PC-9 (cell line): ENCODE measurements at regions not wholly inside any gene's neighbourhood (a gene's known extent, or its start where the extent isn't known, plus 50 kb on each side); places are given as distances from the start of the nearest gene placed in this dataset.

Experiments
- BruUV-seq: library from RNA; stranded (reverse); fragments of 400-500 nt; replicated peaks from 2 replicates; lab custom pipeline; 2021; lab: Mats Ljungman, UMichigan
- CTCF ChIA-PET: fragments of 300-600 bp; sonication (Branson Sonifier 250); formaldehyde crosslinking; loops from one replicate; lab custom pipeline; 2022; ENCODE audit warnings: antibody characterized with exemption; lab: Charles Lee
- POLR2A ChIA-PET: fragments of 300-600 bp; sonication (Branson Sonifier 250); formaldehyde crosslinking; loops from one replicate; lab custom pipeline; 2022; ENCODE audit warnings: antibody characterized with exemption; ENCODE audit not compliant: unreplicated experiment; lab: Charles Lee
- DNase-seq, 2 experiments: peaks; one replicate each; pipeline versions ENCODE4 v3.0.0 to v3.0.0-alpha.2; 2015 to 2022; ENCODE audit warnings: mixed read lengths in 1 of 2
- H2AFZ ChIP-seq: fragments of 200-600 bp; sonication (generic); 2 replicates; pipeline ENCODE4 v1.8.1; 2017; ENCODE audit warnings: antibody characterized with exemption
- H3F3A ChIP-seq: fragments of 200-600 bp; sonication (generic); 2 replicates; pipeline ENCODE4 v1.8.1; 2017; ENCODE audit warnings: antibody characterized with exemption, mild to moderate bottlenecking, low read depth; ENCODE audit not compliant: insufficient read depth
- H3K27ac ChIP-seq: fragments of 200-600 bp; sonication (generic); 2 replicates; pipeline ENCODE4 v1.6.1; 2016; ENCODE audit warnings: mixed run types
- H3K27me3 ChIP-seq: fragments of 200-600 bp; sonication (generic); 2 replicates; pipeline ENCODE4 v1.6.1; 2016; ENCODE audit warnings: low read depth, mixed run types; ENCODE audit not compliant: insufficient read depth
- H3K36me3 ChIP-seq: fragments of 200-600 bp; sonication (generic); 2 replicates; pipeline ENCODE4 v1.6.1; 2016; ENCODE audit warnings: low read depth, mixed run types
- H3K4me1 ChIP-seq: fragments of 200-600 bp; sonication (generic); replicated peaks from 2 replicates; pipeline ENCODE4 v1.6.1; 2016; ENCODE audit warnings: mixed run types; ENCODE audit not compliant: insufficient read depth
- H3K4me2 ChIP-seq: fragments of 200-600 bp; sonication (generic); 2 replicates; pipeline ENCODE4 v1.6.1; 2017; ENCODE audit warnings: mixed run types
- H3K4me3 ChIP-seq: fragments of 200-600 bp; sonication (generic); 2 replicates; pipeline ENCODE4 v1.6.1; 2016; ENCODE audit warnings: mixed run types
- H3K79me2 ChIP-seq: fragments of 200-600 bp; sonication (generic); 2 replicates; pipeline ENCODE4 v1.6.1; 2017; ENCODE audit warnings: low read depth, mixed run types
- H3K9me2 ChIP-seq: fragments of 200-600 bp; sonication (generic); 2 replicates; pipeline ENCODE4 v1.8.1; 2017; ENCODE audit warnings: mild to moderate bottlenecking; ENCODE audit not compliant: insufficient read depth
- H3K9me3 ChIP-seq: fragments of 200-600 bp; sonication (generic); 2 replicates; pipeline ENCODE4 v1.8.1; 2016; ENCODE audit warnings: low read depth; ENCODE audit not compliant: insufficient read depth
- H4K20me1 ChIP-seq: fragments of 200-600 bp; sonication (generic); 2 replicates; pipeline ENCODE4 v1.8.1; 2017; ENCODE audit not compliant: insufficient read depth
- EZH2 ChIP-seq: fragments of 200-600 bp; sonication (generic); IDR thresholded peaks from 2 replicates; pipeline ENCODE4 v1.8.0; 2017; ENCODE audit warnings: antibody characterized with exemption, low read depth
- intact Hi-C: fragments of 100-400 bp; cut with micrococcal nuclease; formaldehyde crosslinking; loops from one replicate; pipeline ENCODE4 v1.10.0; 2022; ENCODE audit not compliant: unreplicated experiment
- TF ChIP-seq, protein P1 (sequence below): fragments of 200-600 bp; sonication (generic); conservative IDR thresholded peaks from 2 replicates; pipeline ENCODE4 v1.6.1; 2017; ENCODE audit warnings: mixed run types, antibody characterized with exemption, mild to moderate bottlenecking, moderate library complexity

DNA sequence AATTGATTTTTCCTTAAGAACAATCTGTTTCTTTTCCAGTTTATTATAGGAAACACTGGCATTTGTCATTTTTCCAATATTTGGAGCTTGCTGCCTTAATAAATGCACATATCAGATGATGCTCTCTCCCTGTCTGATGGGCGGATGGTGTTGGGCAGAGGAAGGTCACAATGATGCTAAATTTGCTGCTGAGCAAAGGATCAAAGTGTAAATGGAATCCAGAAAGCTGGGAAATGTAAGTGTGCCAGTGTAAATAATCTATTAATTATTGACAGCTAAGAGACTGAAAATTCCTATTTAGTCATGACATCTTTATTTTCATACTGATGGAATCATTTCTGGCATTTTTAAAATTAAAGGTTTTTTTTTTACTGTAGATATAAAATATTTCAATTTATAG, 243.2 kb downstream of the PTBP2 start:
- TF ChIP-seq, protein P1, sequence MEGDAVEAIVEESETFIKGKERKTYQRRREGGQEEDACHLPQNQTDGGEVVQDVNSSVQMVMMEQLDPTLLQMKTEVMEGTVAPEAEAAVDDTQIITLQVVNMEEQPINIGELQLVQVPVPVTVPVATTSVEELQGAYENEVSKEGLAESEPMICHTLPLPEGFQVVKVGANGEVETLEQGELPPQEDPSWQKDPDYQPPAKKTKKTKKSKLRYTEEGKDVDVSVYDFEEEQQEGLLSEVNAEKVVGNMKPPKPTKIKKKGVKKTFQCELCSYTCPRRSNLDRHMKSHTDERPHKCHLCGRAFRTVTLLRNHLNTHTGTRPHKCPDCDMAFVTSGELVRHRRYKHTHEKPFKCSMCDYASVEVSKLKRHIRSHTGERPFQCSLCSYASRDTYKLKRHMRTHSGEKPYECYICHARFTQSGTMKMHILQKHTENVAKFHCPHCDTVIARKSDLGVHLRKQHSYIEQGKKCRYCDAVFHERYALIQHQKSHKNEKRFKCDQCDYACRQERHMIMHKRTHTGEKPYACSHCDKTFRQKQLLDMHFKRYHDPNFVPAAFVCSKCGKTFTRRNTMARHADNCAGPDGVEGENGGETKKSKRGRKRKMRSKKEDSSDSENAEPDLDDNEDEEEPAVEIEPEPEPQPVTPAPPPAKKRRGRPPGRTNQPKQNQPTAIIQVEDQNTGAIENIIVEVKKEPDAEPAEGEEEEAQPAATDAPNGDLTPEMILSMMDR, result no peak
- TF ChIP-seq EZH2, result no peak
- Histone ChIP-seq H3K4me1 (0 out of 2 replicates have a peak, but pooled peaks cover 3% of the 10 kb centered on the region), H3K9me2 (no peaks in the 10 kb centered on the region), H3K4me3 (no peak overlapping the region), H4K20me1 (no peaks in the 10 kb centered on the region), H3K9me3 (no peaks in the 10 kb centered on the region), H3K27me3 (no peaks in the 10 kb centered on the region), H2AFZ (no peak overlapping the region), H3K36me3 (no peaks in the 10 kb centered on the region), H3K27ac (no peak overlapping the region), H3F3A (no peaks in the 10 kb centered on the region), H3K79me2 (no peaks in the 10 kb centered on the region), H3K4me2 (no peak overlapping the region)
- CTCF ChIA-PET, result interaction anchor here (0.7 kb wide), 1 partner anchor 1087 kb away, joined by 3 read pairs; no protein-coding TSS in a partner anchor
- intact Hi-C loops, result loop anchor here (5.0 to 10.0 kb wide), 3 partner anchors 230 to 960 kb away; partner anchors contain the start of gene DPYD
- POLR2A ChIA-PET, result no interaction called here
- DNase-seq, result no peak
- no TSS peak for BruUV-seq

DNA sequence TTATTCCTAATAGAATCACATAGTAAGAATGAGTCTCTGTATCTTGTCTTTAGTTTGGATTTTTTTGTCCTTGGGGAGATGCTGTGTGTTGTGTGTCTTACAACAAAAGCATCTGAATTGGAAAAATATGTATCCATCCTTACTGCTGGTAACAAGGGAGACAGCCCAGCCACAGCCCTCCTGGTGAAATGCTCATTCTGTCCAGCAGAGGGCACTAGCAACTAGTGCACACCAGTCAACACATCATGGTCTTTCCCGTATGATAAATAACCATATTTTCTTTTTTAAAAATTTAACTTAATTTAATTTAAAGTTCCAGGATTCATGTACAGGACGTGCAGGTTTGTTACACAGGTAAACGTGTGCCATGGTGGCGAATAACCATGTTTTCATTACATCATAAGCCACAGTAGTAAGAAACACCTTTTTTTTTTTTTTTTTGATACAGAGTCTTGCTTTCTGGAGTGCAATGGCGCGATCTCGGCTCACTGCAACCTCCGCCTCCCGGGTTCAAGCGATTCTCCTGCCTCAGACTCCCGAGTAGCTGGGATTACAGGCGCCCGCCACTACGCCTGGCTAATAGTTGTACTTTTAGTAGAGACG, 245.1 kb downstream of the PTBP2 start:
- intact Hi-C loops, result loop anchor here (1.0 to 10.0 kb wide), 5 partner anchors 228 to 1502 kb away; partner anchors contain the start of gene DPYD
- Histone ChIP-seq H3K27ac (no peak overlapping the region), H3K4me2 (peak overlapping the region; percentile 63), H3K9me3 (no peaks in the 10 kb centered on the region), H3K4me1 (0 out of 2 replicates have a peak, but pooled peaks cover 3% of the 10 kb centered on the region), H3K9me2 (no peaks in the 10 kb centered on the region), H3K4me3 (peak overlapping the region; percentile 42; the same call in 1 of the 2 replicates), H3K36me3 (no peaks in the 10 kb centered on the region), H3F3A (no peaks in the 10 kb centered on the region), H2AFZ (peak overlapping the region; percentile 80), H3K79me2 (no peaks in the 10 kb centered on the region), H3K27me3 (no peaks in the 10 kb centered on the region), H4K20me1 (no peaks in the 10 kb centered on the region)
- CTCF ChIA-PET, result no interaction called here
- POLR2A ChIA-PET, result no interaction called here
- no TSS peak for BruUV-seq
- TF ChIP-seq EZH2, result no peak
- TF ChIP-seq, protein P1, result peak; percentile 99
- peak; percentile 57 to 74 for DNase-seq

DNA sequence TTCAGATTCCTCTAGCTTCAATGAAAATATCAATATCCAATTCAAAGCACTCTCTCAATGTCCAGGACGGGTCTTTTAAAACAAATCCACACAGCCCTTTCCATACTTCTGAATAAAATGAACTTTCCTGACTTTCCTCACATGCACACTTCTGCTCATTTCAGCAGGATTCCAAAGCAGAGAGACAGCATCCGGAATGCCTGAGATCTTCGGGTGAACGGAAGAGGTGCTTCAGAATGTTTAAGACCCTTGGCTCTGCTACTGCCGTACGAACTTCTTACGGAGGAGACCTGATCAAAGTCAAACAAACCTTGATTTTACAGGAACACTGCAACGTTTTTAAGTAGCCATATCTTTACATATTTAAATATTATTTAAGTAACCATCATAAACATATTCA, 245.7 kb downstream of the PTBP2 start:
- Histone ChIP-seq H3K9me3 (no peaks in the 10 kb centered on the region), H4K20me1 (no peaks in the 10 kb centered on the region), H3K4me1 (0 out of 2 replicates have a peak, but pooled peaks cover 3% of the 10 kb centered on the region), H3K27ac (no peak overlapping the region), H3K79me2 (no peaks in the 10 kb centered on the region), H3K4me3 (peak overlapping the region; percentile 42; the same call in 1 of the 2 replicates), H2AFZ (peak overlapping the region; percentile 80), H3K9me2 (no peaks in the 10 kb centered on the region), H3K27me3 (no peaks in the 10 kb centered on the region), H3K36me3 (no peaks in the 10 kb centered on the region), H3K4me2 (peak overlapping the region; percentile 63), H3F3A (no peaks in the 10 kb centered on the region)
- no peak for TF ChIP-seq EZH2
- TF ChIP-seq, protein P1, result no peak
- ChIA-PET CTCF (no interaction called here), POLR2A (no interaction called here)
- intact Hi-C loops, result loop anchor here (2.0 to 10.0 kb wide), 4 partner anchors 227 to 1501 kb away; partner anchors contain the start of gene DPYD
- DNase-seq, result no peak
- BruUV-seq, result no TSS peak
